ENCODE measurements at regions not wholly inside any gene's neighbourhood (a gene's known extent, or its start where the extent isn't known, plus 50 kb on each side); places are given as distances from the start of the nearest gene placed in this dataset.

GRCh38 chr2:18428516-18428915 lies 131.9 kb downstream of the RDH14 start:
- H3K4me1 Mint-ChIP-seq, result no peaks in the 10 kb centered on the region
- DNase-seq (no peak), ATAC-seq (ENCODE audit: low read depth in 2 of 2) (no peak)
- no peak overlapping the region for H3K27ac Mint-ChIP-seq
- no peak overlapping the region for H3K4me3 Mint-ChIP-seq
- peaks cover 21 to 23% (median 23%) of the 10 kb centered on the region in 3 donors for H3K27me3 Mint-ChIP-seq
- H3K9me3 Mint-ChIP-seq, result peaks cover 0 to 2% (median 0%) of the 10 kb centered on the region in 7 donors
- no peaks in the 10 kb centered on the region for H3K36me3 Mint-ChIP-seq

- no peaks in the 10 kb centered on the region for H3K4me1 Mint-ChIP-seq
- no peaks in the 10 kb centered on the region for H3K36me3 Mint-ChIP-seq
- peaks cover 20 to 29% (median 22%) of the 10 kb centered on the region in 3 donors for H3K27me3 Mint-ChIP-seq
- H3K9me3 Mint-ChIP-seq, result peaks cover 0 to 2% (median 0%) of the 10 kb centered on the region in 7 donors
- H3K27ac Mint-ChIP-seq, result no peak overlapping the region
- DNase-seq (no peak), ATAC-seq (ENCODE audit: low read depth in 2 of 2) (no peak)
- no peak overlapping the region for H3K4me3 Mint-ChIP-seq
These were observed 132.7 kb downstream of the RDH14 start for GRCh38 chr2:18427762-18428161.

- Mint-ChIP-seq H3K27ac (no peak overlapping the region), H3K36me3 (no peaks in the 10 kb centered on the region), H3K27me3 (peaks cover 17 to 32% (median 17%) of the 10 kb centered on the region in 3 donors), H3K9me3 (peaks cover 0 to 2% (median 0%) of the 10 kb centered on the region in 7 donors), H3K4me3 (no peak overlapping the region), H3K4me1 (no peaks in the 10 kb centered on the region)
- DNase-seq (no peak), ATAC-seq (ENCODE audit: low read depth in 2 of 2) (no peak)
These were observed 134.3 kb downstream of the RDH14 start for GRCh38 chr2:18426174-18426573.

- Mint-ChIP-seq H3K27ac (no peak overlapping the region), H3K27me3 (peaks cover 10 to 32% (median 15%) of the 10 kb centered on the region in 3 donors), H3K4me1 (no peaks in the 10 kb centered on the region), H3K9me3 (peaks cover 0 to 2% (median 0%) of the 10 kb centered on the region in 7 donors), H3K36me3 (no peaks in the 10 kb centered on the region), H3K4me3 (no peak overlapping the region)
- ATAC-seq (ENCODE audit: low read depth in 2 of 2) (no peak), DNase-seq (no peak)
These were observed 135.2 kb downstream of the RDH14 start for GRCh38 chr2:18425210-18425703.

GRCh38 chr2:18423636-18424035 lies 136.8 kb downstream of the RDH14 start:
- H3K27ac Mint-ChIP-seq, result no peak overlapping the region
- peaks cover 0 to 2% (median 0%) of the 10 kb centered on the region in 7 donors for H3K9me3 Mint-ChIP-seq
- no peaks in the 10 kb centered on the region for H3K36me3 Mint-ChIP-seq
- H3K27me3 Mint-ChIP-seq, result peaks cover 14 to 24% (median 22%) of the 10 kb centered on the region in 3 donors
- no peak overlapping the region for H3K4me3 Mint-ChIP-seq
- H3K4me1 Mint-ChIP-seq, result no peaks in the 10 kb centered on the region
- DNase-seq (no peak), ATAC-seq (ENCODE audit: low read depth in 2 of 2) (no peak)

DNA sequence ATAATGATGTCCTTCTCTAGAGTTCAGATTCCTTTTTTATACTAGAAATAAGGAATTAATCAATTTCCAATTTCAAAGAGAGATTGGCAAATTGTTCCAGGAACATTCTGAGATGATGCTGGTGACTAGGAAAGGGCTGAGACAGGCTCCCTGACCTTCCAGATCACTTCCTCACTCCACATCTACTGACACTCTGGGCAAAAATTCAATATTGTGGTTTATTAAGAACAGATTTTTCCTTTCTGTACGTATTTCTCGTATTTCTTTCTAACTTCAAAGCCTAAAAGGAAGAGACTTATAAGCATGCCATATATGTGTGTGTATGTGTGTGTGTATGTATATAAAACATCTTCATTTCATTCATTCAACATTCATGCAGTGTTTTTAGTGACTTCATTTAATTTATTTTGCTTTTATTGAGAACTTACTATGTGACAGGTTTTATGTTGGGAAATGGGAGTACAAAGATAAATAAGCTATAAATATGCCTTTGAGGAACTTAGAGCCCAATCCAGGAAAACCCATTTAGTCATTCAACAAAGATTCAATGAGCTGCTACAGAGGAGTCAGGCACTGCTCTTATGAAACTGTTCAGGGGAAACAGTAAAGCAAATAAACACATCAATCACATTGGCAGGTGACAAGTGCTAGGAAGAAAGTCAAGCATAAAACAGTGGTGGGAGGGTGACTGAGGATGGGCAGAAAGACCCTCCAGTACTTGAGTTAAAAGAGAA lies 137.9 kb downstream of the RDH14 start:
- Mint-ChIP-seq H3K9me3 (peaks cover 0 to 2% (median 0%) of the 10 kb centered on the region in 7 donors), H3K27ac (no peak overlapping the region), H3K4me1 (no peaks in the 10 kb centered on the region), H3K36me3 (no peaks in the 10 kb centered on the region), H3K4me3 (no peak overlapping the region), H3K27me3 (peaks cover 17 to 27% (median 24%) of the 10 kb centered on the region in 3 donors)
- no peak for DNase-seq
- no peak for ATAC-seq (ENCODE audit: low read depth in 2 of 2)

DNA sequence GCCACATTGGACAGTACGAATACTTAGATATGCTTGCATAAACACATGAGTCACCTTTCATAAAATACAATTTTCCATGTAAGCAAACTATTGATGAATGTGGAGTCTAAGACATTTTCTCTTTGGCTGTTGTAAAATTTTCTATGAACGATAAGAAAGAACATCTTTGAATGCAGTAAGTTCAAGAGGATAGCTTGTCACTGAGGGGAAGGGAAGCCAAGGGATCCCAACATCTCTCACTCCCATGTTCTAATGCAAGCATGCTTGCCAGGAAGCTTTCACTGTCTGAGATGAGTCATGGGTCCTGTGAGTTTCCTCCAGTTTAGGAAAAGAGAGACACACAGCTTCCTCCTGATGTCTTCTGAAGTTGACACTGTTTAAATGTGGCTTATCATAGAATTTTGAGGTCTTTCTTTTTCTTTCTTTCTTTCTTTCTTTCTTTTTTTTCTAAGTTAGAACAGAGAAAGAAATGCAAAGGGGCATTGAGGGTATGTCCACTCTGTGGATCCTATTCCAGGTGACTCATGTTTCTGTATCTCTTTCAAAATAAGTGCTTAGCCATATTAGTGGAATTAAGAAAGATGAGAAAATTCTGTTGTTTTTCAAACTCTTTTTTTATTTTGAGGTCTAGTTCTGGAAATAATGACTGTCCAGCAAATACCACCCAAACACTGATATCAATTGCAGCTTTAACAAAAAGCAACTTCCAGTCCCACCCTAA lies 146.6 kb downstream of the RDH14 start:
- no peak overlapping the region for H3K4me3 Mint-ChIP-seq
- no peaks in the 10 kb centered on the region for H3K9me3 Mint-ChIP-seq
- no peaks in the 10 kb centered on the region for H3K36me3 Mint-ChIP-seq
- DNase-seq (no peak), ATAC-seq (ENCODE audit: low read depth in 2 of 2) (no peak)
- H3K4me1 Mint-ChIP-seq, result no peaks in the 10 kb centered on the region
- peaks cover 0 to 7% (median 4%) of the 10 kb centered on the region in 3 donors for H3K27me3 Mint-ChIP-seq
- H3K27ac Mint-ChIP-seq, result no peak overlapping the region

GRCh38 chr2:18412980-18413675 lies 147.3 kb downstream of the RDH14 start:
- DNase-seq (no peak), ATAC-seq (ENCODE audit: low read depth in 2 of 2) (no peak)
- Mint-ChIP-seq H3K27me3 (no peaks in the 10 kb centered on the region), H3K27ac (no peak overlapping the region), H3K4me1 (no peaks in the 10 kb centered on the region), H3K9me3 (no peaks in the 10 kb centered on the region), H3K36me3 (no peaks in the 10 kb centered on the region), H3K4me3 (no peak overlapping the region)

DNA sequence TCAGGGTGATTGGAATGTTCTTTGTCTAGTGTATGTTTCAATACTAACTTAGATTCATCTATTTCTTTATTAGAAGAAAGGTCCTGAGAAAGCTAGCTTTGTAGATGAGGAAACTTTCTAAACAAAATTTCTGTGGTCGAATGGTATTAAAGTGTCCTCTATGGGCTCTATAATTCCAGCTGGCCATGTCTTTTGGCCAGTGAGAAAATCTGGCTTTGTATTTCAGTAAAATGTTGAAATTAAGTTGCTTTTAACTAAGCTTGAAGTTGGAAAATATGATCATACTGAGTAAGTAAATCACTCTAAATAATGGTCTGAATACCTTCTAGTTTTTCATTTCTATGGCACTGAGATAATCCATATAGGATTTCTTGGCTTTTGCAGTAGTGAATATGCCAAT lies 148.8 kb downstream of the RDH14 start:
- Mint-ChIP-seq H3K27ac (no peak overlapping the region), H3K36me3 (no peaks in the 10 kb centered on the region), H3K4me1 (no peaks in the 10 kb centered on the region), H3K4me3 (no peak overlapping the region), H3K27me3 (no peaks in the 10 kb centered on the region), H3K9me3 (no peaks in the 10 kb centered on the region)
- DNase-seq (no peak), ATAC-seq (ENCODE audit: low read depth in 2 of 2) (no peak)

- Mint-ChIP-seq H3K27ac (no peak overlapping the region), H3K4me3 (no peak overlapping the region), H3K4me1 (no peaks in the 10 kb centered on the region), H3K27me3 (peaks cover 0 to 8% (median 0%) of the 10 kb centered on the region in 3 donors), H3K9me3 (no peaks in the 10 kb centered on the region), H3K36me3 (no peaks in the 10 kb centered on the region)
- DNase-seq, result no peak
- ATAC-seq (ENCODE audit: low read depth in 2 of 2), result no peak
These were observed 149.9 kb downstream of the RDH14 start for GRCh38 chr2:18410543-18410942.

DNA sequence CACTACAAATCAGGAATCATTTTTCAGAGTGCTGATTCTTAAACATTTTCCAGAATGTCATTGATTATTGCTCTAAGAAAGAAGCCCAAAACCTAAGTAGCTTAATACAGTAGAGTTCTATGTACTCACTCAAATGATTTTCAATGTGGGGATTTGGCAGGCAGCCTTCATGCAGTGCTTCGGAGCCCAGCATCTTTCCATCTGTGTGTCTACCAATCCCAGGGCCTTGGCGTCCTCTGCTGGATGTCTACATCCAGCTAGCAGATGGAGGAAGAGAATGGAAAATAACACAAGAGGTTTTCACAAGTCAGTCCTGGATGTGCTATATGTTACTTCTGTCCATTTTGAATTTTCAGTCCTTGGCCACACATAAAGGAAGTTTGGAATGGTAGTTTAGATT lies 151.8 kb downstream of the RDH14 start:
- Mint-ChIP-seq H3K36me3 (no peaks in the 10 kb centered on the region), H3K9me3 (no peaks in the 10 kb centered on the region), H3K4me1 (no peaks in the 10 kb centered on the region), H3K27ac (no peak overlapping the region), H3K4me3 (no peak overlapping the region), H3K27me3 (peaks cover 6 to 12% (median 9%) of the 10 kb centered on the region in 3 donors)
- DNase-seq, result no peak
- no peak for ATAC-seq (ENCODE audit: low read depth in 2 of 2)

GRCh38 chr2:18406219-18406618 lies 154.2 kb downstream of the RDH14 start:
- no peak for ATAC-seq (ENCODE audit: low read depth in 2 of 2)
- H3K4me1 Mint-ChIP-seq, result no peaks in the 10 kb centered on the region
- H3K9me3 Mint-ChIP-seq, result no peaks in the 10 kb centered on the region
- H3K4me3 Mint-ChIP-seq, result no peak overlapping the region
- H3K36me3 Mint-ChIP-seq, result no peaks in the 10 kb centered on the region
- peaks cover 13 to 23% (median 14%) of the 10 kb centered on the region in 3 donors for H3K27me3 Mint-ChIP-seq
- H3K27ac Mint-ChIP-seq, result no peak overlapping the region
- no peak for DNase-seq

GRCh38 chr2:18404708-18405107 lies 155.7 kb downstream of the RDH14 start:
- Mint-ChIP-seq H3K27ac (no peak overlapping the region), H3K4me1 (no peaks in the 10 kb centered on the region), H3K36me3 (no peaks in the 10 kb centered on the region), H3K4me3 (no peak overlapping the region), H3K9me3 (no peaks in the 10 kb centered on the region), H3K27me3 (peaks cover 13 to 23% (median 14%) of the 10 kb centered on the region in 3 donors)
- ATAC-seq (ENCODE audit: low read depth in 2 of 2), result no peak
- no peak for DNase-seq

Data from naive B cell (primary cell).